H9 (cell line): ENCODE measurements at regions not wholly inside any gene's neighbourhood (a gene's known extent, or its start where the extent isn't known, plus 50 kb on each side); places are given as distances from the start of the nearest gene placed in this dataset.

Experiments
- DNase-seq: peaks from one replicate; pipeline ENCODE4 v3.0.0-alpha.2; 2017
- H2AFZ ChIP-seq: one replicate; pipeline ENCODE4 v1.6.1; 2013; ENCODE audit warnings: mild to moderate bottlenecking, low read length, control low read depth, moderate library complexity
- H2AK5ac ChIP-seq: 2 replicates; pipeline ENCODE4 v1.6.1; 2013; ENCODE audit warnings: low read length, control low read depth, mixed read lengths; ENCODE audit not compliant: insufficient read length
- H2BK120ac ChIP-seq: one replicate; pipeline ENCODE4 v1.6.1; 2013; ENCODE audit warnings: low read depth, mild to moderate bottlenecking, low read length, control low read depth, inconsistent platforms; ENCODE audit not compliant: poor library complexity, severe bottlenecking
- H2BK12ac ChIP-seq: 2 replicates; pipeline ENCODE4 v1.6.1; 2013; ENCODE audit warnings: low read length, control low read depth, mixed read lengths, low read depth; ENCODE audit not compliant: insufficient read length
- H2BK15ac ChIP-seq: 2 replicates; pipeline ENCODE4 v1.6.1; 2013; ENCODE audit warnings: low read depth, low read length, control low read depth
- H2BK20ac ChIP-seq: one replicate; pipeline ENCODE4 v1.6.1; 2013; ENCODE audit warnings: low read depth, mild to moderate bottlenecking, low read length, control low read depth, inconsistent platforms; ENCODE audit not compliant: poor library complexity, severe bottlenecking
- H2BK5ac ChIP-seq: 2 replicates; pipeline ENCODE4 v1.6.1; 2013; ENCODE audit warnings: low read length, control low read depth, mixed read lengths; ENCODE audit not compliant: insufficient read length
- H3K14ac ChIP-seq: 2 replicates; pipeline ENCODE4 v1.6.1; 2013; ENCODE audit warnings: low read length, control low read depth; ENCODE audit not compliant: insufficient read depth
- H3K18ac ChIP-seq: 2 replicates; pipeline ENCODE4 v1.6.1; 2013; ENCODE audit warnings: low read depth, mild to moderate bottlenecking, mixed read lengths, low read length, control low read depth; ENCODE audit not compliant: insufficient read length
- H3K23ac ChIP-seq: 2 replicates; pipeline ENCODE4 v1.6.1; 2013; ENCODE audit warnings: low read length, control low read depth, mixed read lengths, low read depth; ENCODE audit not compliant: insufficient read length
- H3K23me2 ChIP-seq: 2 replicates; pipeline ENCODE4 v1.6.1; 2013; ENCODE audit warnings: low read depth, mild to moderate bottlenecking, mixed read lengths, low read length, control low read depth; ENCODE audit not compliant: insufficient read length, poor library complexity, severe bottlenecking
- H3K27ac ChIP-seq: 2 replicates; pipeline ENCODE4 v1.5.1; 2013; ENCODE audit warnings: low read length, control low read depth, mixed read lengths, low read depth; ENCODE audit not compliant: insufficient read length
- H3K27me3 ChIP-seq: 2 replicates; pipeline ENCODE4 v1.6.1; 2013; ENCODE audit warnings: low read length, control low read depth, inconsistent platforms; ENCODE audit not compliant: insufficient read depth
- H3K4ac ChIP-seq: 2 replicates; pipeline ENCODE4 v1.6.1; 2013; ENCODE audit warnings: low read depth, mild to moderate bottlenecking, control low read depth, inconsistent platforms, low read length, moderate library complexity
- H3K4me1 ChIP-seq: 2 replicates; pipeline ENCODE4 v1.6.1; 2013; ENCODE audit warnings: low read length, control low read depth, inconsistent platforms; ENCODE audit not compliant: insufficient read depth
- H3K4me2 ChIP-seq: 2 replicates; pipeline ENCODE4 v1.6.1; 2013; ENCODE audit warnings: low read length, control low read depth, mixed read lengths; ENCODE audit not compliant: insufficient read length, insufficient read depth
- H3K56ac ChIP-seq: 2 replicates; pipeline ENCODE4 v1.6.1; 2013; ENCODE audit warnings: low read depth, mild to moderate bottlenecking, mixed read lengths, low read length, control low read depth; ENCODE audit not compliant: insufficient read length
- H3K79me1 ChIP-seq: 2 replicates; pipeline ENCODE4 v1.6.1; 2013; ENCODE audit warnings: low read depth, mild to moderate bottlenecking, moderate library complexity, low read length, control low read depth, inconsistent platforms; ENCODE audit not compliant: insufficient read depth, poor library complexity, severe bottlenecking
- H3K79me2 ChIP-seq: 2 replicates; pipeline ENCODE4 v1.6.1; 2013; ENCODE audit warnings: low read length, control low read depth, inconsistent platforms; ENCODE audit not compliant: insufficient read depth
- H3K9ac ChIP-seq: 2 replicates; pipeline ENCODE4 v1.6.1; 2013; ENCODE audit warnings: low read length, control low read depth, mixed read lengths; ENCODE audit not compliant: insufficient read length; ENCODE audit errors: extremely low read depth
- H3K9me3 ChIP-seq: one replicate; pipeline ENCODE4 v1.6.1; 2013; ENCODE audit warnings: low read depth, low read length, inconsistent platforms; ENCODE audit not compliant: control insufficient read depth
- H3T11ph ChIP-seq: one replicate; pipeline ENCODE4 v1.6.1; 2013; ENCODE audit warnings: mild to moderate bottlenecking, low read length, control low read depth, inconsistent platforms
- H4K20me1 ChIP-seq: one replicate; pipeline ENCODE4 v1.6.1; 2013; ENCODE audit not compliant: control insufficient read depth, insufficient read length, insufficient read depth
- H4K5ac ChIP-seq: 2 replicates; pipeline ENCODE4 v1.6.1; 2013; ENCODE audit warnings: low read depth, mild to moderate bottlenecking, mixed read lengths, low read length, control low read depth; ENCODE audit not compliant: insufficient read length
- H4K8ac ChIP-seq: replicated peaks from 2 replicates; pipeline ENCODE4 v1.6.1; 2013; ENCODE audit warnings: low read length, control low read depth, mixed read lengths, low read depth; ENCODE audit not compliant: insufficient read length
- H4K91ac ChIP-seq: 2 replicates; pipeline ENCODE4 v1.6.1; 2013; ENCODE audit warnings: low read depth, mild to moderate bottlenecking, moderate library complexity, mixed read lengths, low read length, control low read depth; ENCODE audit not compliant: insufficient read length
- H3K27ac Mint-ChIP-seq, 3 experiments: 2 replicates in 2 of 3; 3 replicates in 1 of 3; pipeline ENCODE4 v1.8.0; 2020 to 2021; ENCODE audit warnings: mixed read lengths in 3 of 3, mild to moderate bottlenecking in 1 of 3, moderate library complexity in 1 of 3
- H3K27me3 Mint-ChIP-seq: 2 replicates; pipeline ENCODE4 v1.8.0; 2021; ENCODE audit warnings: low read depth, mild to moderate bottlenecking, moderate library complexity, mixed read lengths
- H3K36me3 Mint-ChIP-seq, 3 experiments: 2 replicates in 2 of 3; 3 replicates in 1 of 3; pipeline ENCODE4 v1.8.0; 2020 to 2021; ENCODE audit warnings: low read depth in 3 of 3, mixed read lengths in 3 of 3; ENCODE audit not compliant: insufficient read depth in 1 of 3
- H3K4me1 Mint-ChIP-seq, 2 experiments: 2 replicates each; pipeline ENCODE4 v1.8.0; 2020; ENCODE audit warnings: mixed read lengths in 2 of 2
- H3K4me3 Mint-ChIP-seq, 2 experiments: 2 replicates in 1 of 2; 3 replicates in 1 of 2; pipeline ENCODE4 v1.8.0; 2020 to 2021; ENCODE audit warnings: mild to moderate bottlenecking in 2 of 2, mixed read lengths in 2 of 2, moderate library complexity in 1 of 2
- H3K9me3 Mint-ChIP-seq, 2 experiments: 2 replicates in 1 of 2; 3 replicates in 1 of 2; pipeline ENCODE4 v1.8.0; 2020; ENCODE audit warnings: mild to moderate bottlenecking in 2 of 2, mixed read lengths in 2 of 2, moderate library complexity in 1 of 2
- CTCF ChIP-seq: fragments of 200-600 bp; sonication (generic); conservative IDR thresholded peaks from 3 replicates; pipeline ENCODE4 v1.8.0; 2021; ENCODE audit warnings: antibody characterized with exemption, mild to moderate bottlenecking
- WGBS: extraction: QIAGEN DNeasy Blood & Tissue Kit; methylation state at CpG from one replicate; pipeline ENCODE4 v1.1.7; 2013; ENCODE audit warnings: missing lambda C conversion rate, low lambda C conversion rate, mixed read lengths; ENCODE audit not compliant: insufficient read length; ENCODE audit errors: extremely low coverage; 5-methylcytosine and 5-hydroxymethylcytosine counted together

GRCh38 chr16:17887963-17888362 lies 417.2 kb upstream of the XYLT1 start:
- Mint-ChIP-seq H3K27me3 (no peaks in the 10 kb centered on the region; the same call in 1 of the 2 replicates), H3K27ac (no peak overlapping the region), H3K9me3 (no peaks in the 10 kb centered on the region), H3K4me3 (no peak overlapping the region), H3K36me3 (no peaks in the 10 kb centered on the region), H3K4me1 (peaks cover 8 to 11% of the 10 kb centered on the region in 2 experiments)
- Histone ChIP-seq H3K4ac (no peak overlapping the region), H2BK5ac (no peak overlapping the region), H3K9me3 (no peaks in the 10 kb centered on the region), H3K9ac (no peak overlapping the region), H4K91ac (no peak overlapping the region), H3K27ac (no peak overlapping the region), H2BK120ac (no peak overlapping the region), H3K4me2 (no peak overlapping the region), H4K8ac (no peak overlapping the region), H3K18ac (no peak overlapping the region), H3K79me1 (no peaks in the 10 kb centered on the region), H3K79me2 (no peaks in the 10 kb centered on the region), H3T11ph (no peak overlapping the region), H2BK20ac (no peak overlapping the region), H2BK12ac (no peak overlapping the region), H3K4me1 (peaks cover 5% of the 10 kb centered on the region; the same call in 1 of the 2 replicates), H2AK5ac (no peak overlapping the region), H3K23me2 (no peaks in the 10 kb centered on the region), H3K14ac (no peak overlapping the region), H3K27me3 (no peaks in the 10 kb centered on the region), H4K5ac (no peak overlapping the region), H2BK15ac (no peak overlapping the region), H3K23ac (no peak overlapping the region), H4K20me1 (no peaks in the 10 kb centered on the region), H2AFZ (no peak overlapping the region), H3K56ac (no peak overlapping the region)
- TF ChIP-seq CTCF, result no peak
- no peak for DNase-seq
- no CpG with 5 or more reads among the region's 3 CpGs for WGBS
